GM23248 (cell line): ENCODE measurements at regions not wholly inside any gene's neighbourhood (a gene's known extent, or its start where the extent isn't known, plus 50 kb on each side); places are given as distances from the start of the nearest gene placed in this dataset.

ENCODE experiments used
- DNase-seq: peaks from one replicate; pipeline ENCODE4 v3.0.0-alpha.2; 2015
- H2AFZ ChIP-seq: fragments of 200-600 bp; sonication (generic); 2 replicates; pipeline ENCODE4 v1.6.1; 2016; ENCODE audit warnings: antibody characterized with exemption
- H3F3A ChIP-seq: fragments of 200-600 bp; sonication (generic); 2 replicates; pipeline ENCODE4 v1.6.1; 2016; ENCODE audit warnings: mild to moderate bottlenecking, antibody characterized with exemption, mixed run types; ENCODE audit not compliant: insufficient read depth
- H3K27ac ChIP-seq: fragments of 200-600 bp; sonication (generic); 2 replicates; pipeline ENCODE4 v1.5.1; 2016; ENCODE audit warnings: mild to moderate bottlenecking
- H3K27me3 ChIP-seq: fragments of 200-600 bp; sonication (generic); replicated peaks from 2 replicates; pipeline ENCODE4 v1.6.1; 2016; ENCODE audit warnings: mild to moderate bottlenecking; ENCODE audit not compliant: insufficient read depth
- H3K36me3 ChIP-seq: fragments of 200-600 bp; sonication (generic); 2 replicates; pipeline ENCODE4 v1.6.1; 2016; ENCODE audit warnings: low read depth, mild to moderate bottlenecking
- H3K4me1 ChIP-seq: fragments of 200-600 bp; sonication (generic); 2 replicates; pipeline ENCODE4 v1.6.1; 2016; ENCODE audit warnings: mild to moderate bottlenecking; ENCODE audit not compliant: insufficient read depth
- H3K4me2 ChIP-seq: fragments of 200-600 bp; sonication (generic); one replicate; pipeline ENCODE4 v1.6.1; 2016; ENCODE audit warnings: mild to moderate bottlenecking; ENCODE audit not compliant: unreplicated experiment
- H3K4me3 ChIP-seq: fragments of 200-600 bp; sonication (generic); 2 replicates; pipeline ENCODE4 v1.5.1; 2016; ENCODE audit warnings: mild to moderate bottlenecking
- H3K79me2 ChIP-seq: fragments of 200-600 bp; sonication (generic); 2 replicates; pipeline ENCODE4 v1.6.1; 2016; ENCODE audit warnings: mild to moderate bottlenecking; ENCODE audit not compliant: insufficient read depth
- H3K9ac ChIP-seq: fragments of 200-600 bp; sonication (generic); 2 replicates; pipeline ENCODE4 v1.6.1; 2016; ENCODE audit warnings: mild to moderate bottlenecking
- H3K9me2 ChIP-seq: fragments of 200-600 bp; sonication (generic); 2 replicates; pipeline ENCODE4 v1.6.1; 2016; ENCODE audit warnings: mixed run types, mild to moderate bottlenecking, moderate library complexity; ENCODE audit not compliant: insufficient read depth
- H3K9me3 ChIP-seq: fragments of 200-600 bp; sonication (generic); one replicate; pipeline ENCODE4 v1.6.1; 2017; ENCODE audit warnings: low read depth
- H4K20me1 ChIP-seq: fragments of 200-600 bp; sonication (generic); 2 replicates; pipeline ENCODE4 v1.6.0; 2016; ENCODE audit not compliant: insufficient read depth
- EZH2 ChIP-seq: fragments of 200-600 bp; sonication (generic); IDR thresholded peaks from 2 replicates; pipeline ENCODE4 v1.6.1; 2018; ENCODE audit warnings: antibody characterized with exemption, mild to moderate bottlenecking; ENCODE audit not compliant: insufficient read depth, poor library complexity, severe bottlenecking
- EZH2phosphoT487 ChIP-seq: fragments of 200-600 bp; sonication (generic); IDR thresholded peaks from 2 replicates; pipeline ENCODE4 v1.6.1; 2018; ENCODE audit warnings: antibody characterized with exemption, moderate library complexity, mild to moderate bottlenecking, low read depth; ENCODE audit not compliant: insufficient read depth
- WGBS, 2 experiments: methylation state at CpG; one replicate each; pipeline ENCODE4 v1.1.6; 2015 to 2017; ENCODE audit warnings: low lambda C conversion rate in 2 of 2, low coverage in 1 of 2; ENCODE audit errors: missing lambda C conversion rate in 2 of 2; 5-methylcytosine and 5-hydroxymethylcytosine counted together
- in situ Hi-C: fragments of 300-500 bp; cut with MboI; formaldehyde crosslinking; loops from 2 replicates; pipeline ENCODE4 v1.15.0; 2020

- peaks cover 18% of the 10 kb centered on the region for H3K4me1 ChIP-seq
- H3F3A ChIP-seq = peaks cover 19% of the 10 kb centered on the region
- peak overlapping the region; percentile 51 for H3K27ac ChIP-seq
- peak overlapping the region; percentile 18 for H3K4me2 ChIP-seq
- in situ Hi-C loops = loop anchor here (25.0 kb wide), 1 partner anchor 431 kb away; no protein-coding TSS in a partner anchor
- no peak overlapping the region for H3K9ac ChIP-seq
- no peaks in the 10 kb centered on the region for H3K9me2 ChIP-seq
- no peak overlapping the region for H2AFZ ChIP-seq
- H3K27me3 ChIP-seq = no peaks in the 10 kb centered on the region
- TF ChIP-seq EZH2phosphoT487 = no peak
- H4K20me1 ChIP-seq = no peaks in the 10 kb centered on the region
- no peaks in the 10 kb centered on the region for H3K79me2 ChIP-seq
- 0 to 2% methylated on average over 1 of the region's 1 CpG for WGBS, 2 experiments
- H3K9me3 ChIP-seq = no peaks in the 10 kb centered on the region
- H3K4me3 ChIP-seq = no peak overlapping the region
- peak; percentile 85 for DNase-seq
- no peaks in the 10 kb centered on the region for H3K36me3 ChIP-seq
These were observed 81.5 kb upstream of the RMDN2 start for GRCh38 chr2:37843556-37843955.

DNA sequence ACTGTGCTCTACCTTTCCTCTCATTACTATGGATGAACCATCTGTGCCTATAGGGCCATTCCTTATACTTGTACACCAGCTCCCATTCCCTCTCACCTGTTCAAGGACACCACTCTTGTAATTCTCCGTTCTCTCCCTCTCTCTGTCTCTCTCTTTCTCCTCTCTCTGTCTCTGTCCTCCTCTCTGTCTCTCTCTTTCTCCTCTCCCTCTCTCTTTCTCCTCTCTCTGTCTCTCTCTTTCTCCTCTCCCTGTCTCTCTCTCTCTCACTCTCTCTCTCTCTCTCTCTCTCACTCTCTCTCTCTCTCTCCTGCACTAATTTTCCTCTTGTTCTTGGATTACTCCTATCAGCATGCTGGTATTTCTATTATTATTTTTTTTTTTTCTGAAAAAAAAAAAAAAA lies 78.9 kb upstream of the RMDN2 start:
- Histone ChIP-seq H3K4me2 (no peak overlapping the region), H3K9me3 (no peaks in the 10 kb centered on the region), H3K36me3 (no peaks in the 10 kb centered on the region), H3K4me1 (peaks cover 18% of the 10 kb centered on the region), H4K20me1 (no peaks in the 10 kb centered on the region), H3K9me2 (no peaks in the 10 kb centered on the region), H3K79me2 (no peaks in the 10 kb centered on the region), H3K27ac (no peak overlapping the region), H3K9ac (no peak overlapping the region), H3K4me3 (no peak overlapping the region), H3F3A (peaks cover 19% of the 10 kb centered on the region), H3K27me3 (no peaks in the 10 kb centered on the region), H2AFZ (no peak overlapping the region)
- DNase-seq = no peak
- in situ Hi-C loops = loop anchor here (25.0 kb wide), 1 partner anchor 434 kb away; no protein-coding TSS in a partner anchor
- TF ChIP-seq EZH2phosphoT487 (no peak), EZH2 (no peak)
- WGBS, 2 experiments = 43 to 60% methylated on average over 1 of the region's 1 CpG

GRCh38 chr2:37847792-37848191 lies 77.3 kb upstream of the RMDN2 start:
- TF ChIP-seq EZH2 (no peak), EZH2phosphoT487 (no peak)
- H3K4me2 ChIP-seq = no peak overlapping the region
- H3K4me1 ChIP-seq = peaks cover 17% of the 10 kb centered on the region
- H4K20me1 ChIP-seq = no peaks in the 10 kb centered on the region
- no peak overlapping the region for H3K4me3 ChIP-seq
- in situ Hi-C loops = loop anchor here (25.0 kb wide), 1 partner anchor 435 kb away; no protein-coding TSS in a partner anchor
- no peaks in the 10 kb centered on the region for H3K27me3 ChIP-seq
- no peaks in the 10 kb centered on the region for H3K9me3 ChIP-seq
- 96% methylated on average over 5 of the region's 5 CpGs for WGBS, 2 experiments
- no peak overlapping the region for H3K9ac ChIP-seq
- H3K36me3 ChIP-seq = no peaks in the 10 kb centered on the region
- no peaks in the 10 kb centered on the region for H3K9me2 ChIP-seq
- H3K79me2 ChIP-seq = no peaks in the 10 kb centered on the region
- no peak overlapping the region for H2AFZ ChIP-seq
- no peak for DNase-seq
- H3F3A ChIP-seq = peaks cover 19% of the 10 kb centered on the region
- no peak overlapping the region for H3K27ac ChIP-seq

- 82 to 85% methylated on average over 2 of the region's 2 CpGs for WGBS, 2 experiments
- in situ Hi-C loops = loop anchor here (25.0 kb wide), 1 partner anchor 436 kb away; no protein-coding TSS in a partner anchor
These were observed 76.6 kb upstream of the RMDN2 start for GRCh38 chr2:37848451-37848850.

GRCh38 chr2:37849911-37850310 lies 75.2 kb upstream of the RMDN2 start:
- Histone ChIP-seq H3K4me3 (no peak overlapping the region), H3K27ac (no peak overlapping the region), H3K36me3 (no peaks in the 10 kb centered on the region), H3K9me2 (no peaks in the 10 kb centered on the region), H3K4me1 (no peaks in the 10 kb centered on the region), H2AFZ (no peak overlapping the region), H3K4me2 (no peak overlapping the region), H3K9me3 (no peaks in the 10 kb centered on the region), H3F3A (no peaks in the 10 kb centered on the region), H3K27me3 (no peaks in the 10 kb centered on the region), H3K9ac (no peak overlapping the region), H3K79me2 (no peaks in the 10 kb centered on the region), H4K20me1 (no peaks in the 10 kb centered on the region)
- 75 to 86% methylated on average over 2 of the region's 2 CpGs for WGBS, 2 experiments
- in situ Hi-C loops = loop anchor here (25.0 kb wide), 1 partner anchor 438 kb away; no protein-coding TSS in a partner anchor
- TF ChIP-seq EZH2phosphoT487 = no peak
- TF ChIP-seq EZH2 = no peak
- DNase-seq = no peak

More at GRCh38 chr2:37848451-37848850, 76.6 kb upstream of the RMDN2 start:
- Histone ChIP-seq H3K27me3 (no peaks in the 10 kb centered on the region), H3K79me2 (no peaks in the 10 kb centered on the region), H4K20me1 (no peaks in the 10 kb centered on the region), H3K4me1 (peaks cover 10% of the 10 kb centered on the region), H3K4me3 (no peak overlapping the region), H3K27ac (no peak overlapping the region), H3K9me3 (no peaks in the 10 kb centered on the region), H3K9me2 (no peaks in the 10 kb centered on the region), H3K4me2 (no peak overlapping the region), H2AFZ (no peak overlapping the region), H3K36me3 (no peaks in the 10 kb centered on the region), H3K9ac (no peak overlapping the region), H3F3A (peaks cover 13% of the 10 kb centered on the region)
- no peak for TF ChIP-seq EZH2
- no peak for TF ChIP-seq EZH2phosphoT487
- DNase-seq = no peak
